ENCODE measurements at regions not wholly inside any gene's neighbourhood (a gene's known extent, or its start where the extent isn't known, plus 50 kb on each side); places are given as distances from the start of the nearest gene placed in this dataset.

DNA sequence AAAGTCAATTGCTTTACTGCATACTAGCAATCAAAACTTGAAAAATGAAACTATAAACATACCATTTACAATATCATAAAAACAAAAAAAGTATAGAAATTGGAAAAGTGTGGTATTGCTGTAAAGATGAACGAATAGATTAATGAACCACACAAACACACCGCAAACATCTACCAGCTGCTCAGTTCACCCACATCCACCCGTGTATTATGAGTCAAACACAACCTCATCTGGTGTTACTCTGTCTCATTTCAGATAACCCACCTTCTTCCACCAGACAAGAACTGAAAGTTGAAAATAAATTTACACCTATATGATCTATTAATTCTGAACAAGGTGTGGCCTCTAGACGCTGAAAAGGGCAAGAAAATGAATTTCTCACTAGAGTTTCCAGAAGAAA, 53.3 kb downstream of the BLID start:
- intact Hi-C loops (cut with DNase I, micrococcal nuclease) = no loop called here
- DNase-seq = no peak
- no peaks in the 10 kb centered on the region for H3K4me1 ChIP-seq (ENCODE audit: low read depth)
- H3K9me3 ChIP-seq = no peaks in the 10 kb centered on the region
- no peaks in the 10 kb centered on the region for H3K36me3 ChIP-seq (ENCODE audit: low read depth)
- TF ChIP-seq, protein P1, sequence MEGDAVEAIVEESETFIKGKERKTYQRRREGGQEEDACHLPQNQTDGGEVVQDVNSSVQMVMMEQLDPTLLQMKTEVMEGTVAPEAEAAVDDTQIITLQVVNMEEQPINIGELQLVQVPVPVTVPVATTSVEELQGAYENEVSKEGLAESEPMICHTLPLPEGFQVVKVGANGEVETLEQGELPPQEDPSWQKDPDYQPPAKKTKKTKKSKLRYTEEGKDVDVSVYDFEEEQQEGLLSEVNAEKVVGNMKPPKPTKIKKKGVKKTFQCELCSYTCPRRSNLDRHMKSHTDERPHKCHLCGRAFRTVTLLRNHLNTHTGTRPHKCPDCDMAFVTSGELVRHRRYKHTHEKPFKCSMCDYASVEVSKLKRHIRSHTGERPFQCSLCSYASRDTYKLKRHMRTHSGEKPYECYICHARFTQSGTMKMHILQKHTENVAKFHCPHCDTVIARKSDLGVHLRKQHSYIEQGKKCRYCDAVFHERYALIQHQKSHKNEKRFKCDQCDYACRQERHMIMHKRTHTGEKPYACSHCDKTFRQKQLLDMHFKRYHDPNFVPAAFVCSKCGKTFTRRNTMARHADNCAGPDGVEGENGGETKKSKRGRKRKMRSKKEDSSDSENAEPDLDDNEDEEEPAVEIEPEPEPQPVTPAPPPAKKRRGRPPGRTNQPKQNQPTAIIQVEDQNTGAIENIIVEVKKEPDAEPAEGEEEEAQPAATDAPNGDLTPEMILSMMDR (IDR thresholded peaks at IDR 0.05) = no peak
- no peak for ATAC-seq
- no peak overlapping the region for H3K4me3 ChIP-seq

DNA sequence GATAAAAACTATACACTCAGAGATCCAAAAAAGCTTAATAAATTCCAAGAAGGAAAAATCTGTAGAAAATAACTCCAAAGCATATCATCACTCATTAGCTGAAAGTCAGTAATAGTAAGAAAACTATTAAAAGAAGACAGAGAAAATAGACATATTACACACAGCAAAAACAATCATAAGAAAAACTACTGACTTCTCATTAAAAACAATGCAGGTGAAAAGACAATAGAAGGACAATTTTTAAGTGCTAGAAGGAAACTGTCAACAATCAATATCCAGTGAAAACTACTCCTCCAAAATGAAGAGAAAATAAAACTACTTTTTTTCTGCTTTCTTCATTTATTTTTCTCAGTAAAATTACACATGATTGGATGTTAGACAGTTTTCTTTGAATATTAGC, 56.5 kb downstream of the BLID start:
- H3K36me3 ChIP-seq (ENCODE audit: low read depth) = no peaks in the 10 kb centered on the region
- intact Hi-C loops (cut with DNase I, micrococcal nuclease) = no loop called here

DNA sequence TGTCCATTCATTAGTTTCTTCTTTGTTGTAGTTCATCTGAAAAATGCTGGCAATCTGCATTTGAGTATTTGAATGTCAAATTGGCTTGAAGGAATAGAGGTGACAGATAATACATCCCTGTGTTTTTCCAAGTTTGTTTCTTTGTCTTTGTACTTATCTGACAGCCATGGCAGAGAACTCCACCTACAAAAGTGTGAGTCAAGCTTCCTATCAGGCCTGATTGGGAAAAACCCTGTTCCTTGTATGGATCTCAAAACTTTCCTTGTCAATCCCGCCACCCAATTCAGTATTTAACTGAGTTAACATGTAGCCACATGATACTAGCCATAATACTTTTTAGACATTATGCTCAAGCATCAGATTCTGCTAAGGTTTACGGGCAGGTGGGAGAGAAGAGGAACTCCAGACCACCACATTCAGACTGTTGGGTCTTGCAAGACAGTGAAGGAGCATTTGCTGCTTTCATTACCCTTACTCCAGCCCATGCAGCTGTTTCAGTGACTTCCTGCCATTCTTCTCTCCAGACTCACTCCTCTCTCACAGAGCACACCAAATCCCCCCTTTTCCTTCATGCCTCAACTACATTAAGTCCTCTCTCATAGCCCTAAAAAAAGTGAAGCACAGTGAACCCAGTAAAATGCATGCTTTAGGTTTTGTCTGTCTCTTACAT, 65.9 kb downstream of the BLID start:
- Histone ChIP-seq H3K4me3 (no peak overlapping the region), H3K4me1 (ENCODE audit: low read depth) (no peaks in the 10 kb centered on the region), H3K36me3 (ENCODE audit: low read depth) (no peaks in the 10 kb centered on the region), H3K9me3 (peaks cover 4% of the 10 kb centered on the region)
- ATAC-seq = no peak
- no peak for DNase-seq
- intact Hi-C loops (cut with DNase I, micrococcal nuclease) = no loop called here
- TF ChIP-seq, protein P1 (IDR thresholded peaks at IDR 0.05) = no peak

More for the DNA sequence above, 56.5 kb downstream of the BLID start:
- H3K9me3 ChIP-seq = no peaks in the 10 kb centered on the region
- no peak overlapping the region for H3K4me3 ChIP-seq
- DNase-seq = no peak
- ATAC-seq = no peak
- no peaks in the 10 kb centered on the region for H3K4me1 ChIP-seq (ENCODE audit: low read depth)
- TF ChIP-seq, protein P1 (IDR thresholded peaks at IDR 0.05) = no peak

DNA sequence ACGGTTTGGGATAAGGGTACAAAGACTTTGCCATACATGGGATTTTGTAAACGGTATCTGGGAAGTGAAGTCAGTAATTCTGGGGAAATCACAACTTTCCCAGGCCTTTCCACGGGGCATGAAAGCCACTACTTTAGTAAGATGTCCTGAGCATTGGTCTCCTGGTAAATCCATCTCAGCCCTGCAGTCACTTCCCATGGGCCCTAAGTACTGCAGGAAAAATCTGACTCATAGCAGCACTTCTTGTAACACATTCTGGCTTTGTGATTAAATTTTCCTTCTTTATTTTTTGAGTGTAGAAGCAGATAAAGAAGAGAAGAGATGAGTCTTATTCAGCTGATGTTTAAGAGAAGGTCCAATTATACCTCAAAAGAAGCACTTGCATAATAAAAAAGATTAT, 67.6 kb downstream of the BLID start:
- no peak for DNase-seq
- TF ChIP-seq, protein P1 (IDR thresholded peaks at IDR 0.05) = no peak
- no peak overlapping the region for H3K4me3 ChIP-seq
- no peaks in the 10 kb centered on the region for H3K4me1 ChIP-seq (ENCODE audit: low read depth)
- intact Hi-C loops (cut with DNase I, micrococcal nuclease) = no loop called here
- ATAC-seq = no peak
- peaks cover 4% of the 10 kb centered on the region for H3K9me3 ChIP-seq
- H3K36me3 ChIP-seq (ENCODE audit: low read depth) = no peaks in the 10 kb centered on the region

DNA sequence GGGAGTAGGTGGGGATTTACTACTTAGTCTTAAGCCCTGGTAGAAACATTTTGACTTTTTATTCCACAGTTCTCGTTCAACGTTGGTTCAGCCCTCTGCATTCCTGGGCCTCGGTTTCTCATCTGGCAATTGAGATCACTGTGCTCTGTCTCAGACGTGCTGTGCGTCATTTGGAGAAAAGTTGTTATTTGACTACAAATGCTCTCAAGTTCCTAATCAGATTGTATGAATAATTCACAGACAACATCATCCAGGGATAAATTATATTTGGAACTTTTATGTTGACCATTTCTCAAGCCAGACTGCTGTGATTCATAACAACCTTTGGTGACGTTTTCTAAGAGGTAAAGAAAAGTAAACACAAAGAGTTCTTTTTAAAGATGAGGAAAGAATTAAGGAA, 69.2 kb downstream of the BLID start:
- DNase-seq (no peak), ATAC-seq (no peak)
- Histone ChIP-seq H3K9me3 (no peaks in the 10 kb centered on the region), H3K4me3 (no peak overlapping the region), H3K36me3 (ENCODE audit: low read depth) (no peaks in the 10 kb centered on the region), H3K4me1 (ENCODE audit: low read depth) (no peaks in the 10 kb centered on the region)
- intact Hi-C loops (cut with DNase I, micrococcal nuclease) = no loop called here
- TF ChIP-seq, protein P1 (IDR thresholded peaks at IDR 0.05) = no peak

- DNase-seq (no peak), ATAC-seq (no peak)
- intact Hi-C loops (cut with DNase I, micrococcal nuclease) = no loop called here
- Histone ChIP-seq H3K4me1 (ENCODE audit: low read depth) (no peaks in the 10 kb centered on the region), H3K36me3 (ENCODE audit: low read depth) (no peaks in the 10 kb centered on the region), H3K4me3 (no peak overlapping the region), H3K9me3 (no peaks in the 10 kb centered on the region)
- TF ChIP-seq, protein P1 (IDR thresholded peaks at IDR 0.05) = no peak
Measured at GRCh38 chr11:122046438-122046837, 69.6 kb downstream of the BLID start.

Measured in mucosa of descending colon (tissue), 3 donors.